ENCODE measurements at regions not wholly inside any gene's neighbourhood (a gene's known extent, or its start where the extent isn't known, plus 50 kb on each side); places are given as distances from the start of the nearest gene placed in this dataset.
A peak's percentile ranks its signal among the peaks of the same experiment; 100 is the strongest.

- peak; percentile 97 for TF ChIP-seq CUX1 (IDR thresholded peaks at IDR 0.05; ENCODE audit: insufficient replicate concordance, low read depth, low read length)
- peak; percentile 26 for TF ChIP-seq RELA (IDR thresholded peaks at IDR 0.05; ENCODE audit: borderline replicate concordance, partially characterized antibody)
- TF ChIP-seq RAD21 (IDR thresholded peaks at IDR 0.05; ENCODE audit: insufficient read depth, low read depth, low read length), result peak; percentile 19; the same call in 1 of the 2 replicates
- TF ChIP-seq TARDBP (IDR thresholded peaks at IDR 0.05; ENCODE audit: borderline replicate concordance), result no peak
- TF ChIP-seq MYB (IDR thresholded peaks at IDR 0.05; ENCODE audit: borderline replicate concordance, low read depth, low read length), result no peak
- TF ChIP-seq SMAD5 (IDR thresholded peaks at IDR 0.05; ENCODE audit: low read depth), result no peak; the same call in 1 of the 2 replicates
- peak; percentile 41; the same call in 1 of the 2 replicates for TF ChIP-seq ZBED1 (IDR thresholded peaks at IDR 0.05; ENCODE audit: borderline replicate concordance)
- TF ChIP-seq MLLT1 (IDR thresholded peaks at IDR 0.05), result peak; percentile 67
- TF ChIP-seq ZNF24 (IDR thresholded peaks at IDR 0.05), result 0 out of 2 replicates have a peak, but pooled peaks have one; percentile 5
- peak; percentile 24 for TF ChIP-seq SMAD1 (IDR thresholded peaks at IDR 0.05; ENCODE audit: low read depth, partially characterized antibody)
Measured at GRCh38 chr6:227812-228338, 64.4 kb upstream of the DUSP22 start (continued).
